AG09319 (cell line): ENCODE measurements at regions not wholly inside any gene's neighbourhood (a gene's known extent, or its start where the extent isn't known, plus 50 kb on each side); places are given as distances from the start of the nearest gene placed in this dataset.

Experiments used
- DNase-seq: peaks from one replicate; pipeline ENCODE4 v3.0.0-alpha.2; 2010; ENCODE audit warnings: low read depth; ENCODE audit errors: extremely low read depth
- TF ChIP-seq, protein P1 (sequence below): IDR thresholded peaks from 2 replicates; pipeline ENCODE4 v1.5.1; 2011; ENCODE audit warnings: low read depth, mild to moderate bottlenecking, inconsistent platforms, low read length, moderate library complexity

DNA sequence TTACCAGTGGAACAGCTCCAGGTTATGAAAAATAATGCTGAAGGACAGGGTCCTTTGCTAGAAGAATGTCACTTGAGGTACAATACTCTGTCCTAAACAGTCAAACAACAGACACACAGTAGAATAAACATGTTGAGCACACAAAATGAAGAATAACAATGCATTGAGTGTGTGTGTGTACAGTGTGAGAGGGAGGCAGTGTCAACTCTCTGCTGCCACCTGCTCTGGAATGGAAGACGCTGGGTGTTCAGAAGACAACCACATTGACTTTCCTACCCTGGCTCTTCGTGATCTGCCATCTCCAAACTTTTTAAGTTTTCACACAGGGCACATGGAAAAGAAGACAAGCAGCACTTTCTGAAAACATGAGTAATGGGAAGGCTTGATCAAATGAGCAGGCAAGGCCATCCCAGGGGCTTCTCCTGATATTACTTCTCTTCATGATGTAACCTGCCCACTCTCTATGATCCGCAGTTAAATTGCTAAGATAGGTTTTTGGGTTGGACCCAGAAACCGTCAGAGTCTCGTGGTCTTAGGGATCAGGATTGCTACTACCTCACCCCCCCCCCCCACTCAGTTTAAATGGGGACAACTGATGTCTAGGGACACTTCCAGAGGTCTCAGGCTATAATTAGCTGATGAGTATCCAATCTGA is 533.2 kb upstream of the TNP1 start:
- no peak for DNase-seq
- TF ChIP-seq, protein P1, sequence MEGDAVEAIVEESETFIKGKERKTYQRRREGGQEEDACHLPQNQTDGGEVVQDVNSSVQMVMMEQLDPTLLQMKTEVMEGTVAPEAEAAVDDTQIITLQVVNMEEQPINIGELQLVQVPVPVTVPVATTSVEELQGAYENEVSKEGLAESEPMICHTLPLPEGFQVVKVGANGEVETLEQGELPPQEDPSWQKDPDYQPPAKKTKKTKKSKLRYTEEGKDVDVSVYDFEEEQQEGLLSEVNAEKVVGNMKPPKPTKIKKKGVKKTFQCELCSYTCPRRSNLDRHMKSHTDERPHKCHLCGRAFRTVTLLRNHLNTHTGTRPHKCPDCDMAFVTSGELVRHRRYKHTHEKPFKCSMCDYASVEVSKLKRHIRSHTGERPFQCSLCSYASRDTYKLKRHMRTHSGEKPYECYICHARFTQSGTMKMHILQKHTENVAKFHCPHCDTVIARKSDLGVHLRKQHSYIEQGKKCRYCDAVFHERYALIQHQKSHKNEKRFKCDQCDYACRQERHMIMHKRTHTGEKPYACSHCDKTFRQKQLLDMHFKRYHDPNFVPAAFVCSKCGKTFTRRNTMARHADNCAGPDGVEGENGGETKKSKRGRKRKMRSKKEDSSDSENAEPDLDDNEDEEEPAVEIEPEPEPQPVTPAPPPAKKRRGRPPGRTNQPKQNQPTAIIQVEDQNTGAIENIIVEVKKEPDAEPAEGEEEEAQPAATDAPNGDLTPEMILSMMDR = no peak

DNA sequence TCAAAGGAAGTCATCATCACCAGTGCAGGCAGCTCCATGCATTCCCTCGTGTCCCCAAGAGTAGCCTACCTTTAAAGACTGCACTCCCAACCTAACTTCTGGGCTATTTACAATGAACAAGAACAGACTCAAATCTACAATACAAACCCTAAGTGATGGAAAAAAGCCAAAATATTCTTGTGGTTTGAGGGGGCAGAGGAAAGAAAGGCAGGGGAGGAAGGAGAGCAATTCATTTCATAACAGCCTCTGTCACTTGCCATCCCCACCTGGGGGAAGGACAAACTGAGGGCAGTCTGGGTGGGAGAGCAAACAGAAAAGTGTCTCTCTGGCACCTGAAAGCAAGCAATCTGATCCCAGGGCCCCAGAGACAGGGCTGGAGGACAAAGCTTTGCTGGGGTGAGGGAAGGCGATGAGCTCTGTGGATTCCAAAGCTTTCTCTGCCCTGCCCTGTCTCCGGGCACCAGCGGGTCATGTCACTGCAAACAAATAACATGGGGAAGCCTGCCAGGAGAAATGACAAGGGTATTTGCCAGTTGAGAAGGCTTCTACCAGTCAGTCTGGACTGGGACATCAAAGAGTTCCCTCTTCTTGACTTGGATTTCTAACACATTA is 528.0 kb upstream of the TNP1 start:
- TF ChIP-seq, protein P1 = no peak
- DNase-seq = no peak

DNA sequence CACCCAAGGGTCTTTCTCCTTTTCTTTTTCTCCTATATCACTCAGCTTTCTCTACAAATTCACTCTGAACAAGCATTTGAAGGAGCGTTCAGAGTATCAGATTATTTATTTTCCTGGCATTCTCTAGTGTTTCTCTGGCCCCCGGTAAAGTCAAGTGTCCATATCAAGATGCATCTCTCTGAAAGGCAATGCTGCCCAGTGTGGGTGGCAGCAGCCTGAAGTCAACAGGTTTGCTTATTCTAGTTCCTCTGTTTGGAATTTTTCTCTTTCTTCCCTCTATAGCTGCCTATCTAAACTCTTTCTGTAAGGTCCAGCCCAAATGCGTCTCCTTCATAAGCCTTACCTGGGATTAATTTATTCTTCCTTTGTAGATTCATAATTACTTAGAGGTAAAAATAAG is 526.2 kb upstream of the TNP1 start:
- TF ChIP-seq, protein P1 = no peak
- no peak for DNase-seq

DNA sequence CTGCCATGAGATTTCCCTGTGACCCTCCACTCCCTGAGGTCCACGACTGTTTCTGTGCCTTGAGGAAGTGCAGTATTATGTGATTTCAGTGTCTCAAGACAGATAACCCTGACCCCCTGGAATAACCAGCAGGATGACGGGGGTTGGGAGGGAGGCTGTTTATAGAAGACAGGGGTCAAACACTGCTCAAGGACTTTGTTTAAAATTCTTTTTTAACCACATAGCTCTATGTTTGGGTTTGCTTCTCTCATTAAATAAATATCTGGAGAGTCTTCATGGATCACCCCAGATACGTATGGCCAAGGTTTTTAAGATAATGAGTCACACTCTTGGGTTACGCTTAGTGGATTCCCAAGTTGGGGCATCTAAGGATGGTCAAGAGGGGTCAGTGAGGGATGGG is 523.8 kb upstream of the TNP1 start:
- no peak for DNase-seq

DNA sequence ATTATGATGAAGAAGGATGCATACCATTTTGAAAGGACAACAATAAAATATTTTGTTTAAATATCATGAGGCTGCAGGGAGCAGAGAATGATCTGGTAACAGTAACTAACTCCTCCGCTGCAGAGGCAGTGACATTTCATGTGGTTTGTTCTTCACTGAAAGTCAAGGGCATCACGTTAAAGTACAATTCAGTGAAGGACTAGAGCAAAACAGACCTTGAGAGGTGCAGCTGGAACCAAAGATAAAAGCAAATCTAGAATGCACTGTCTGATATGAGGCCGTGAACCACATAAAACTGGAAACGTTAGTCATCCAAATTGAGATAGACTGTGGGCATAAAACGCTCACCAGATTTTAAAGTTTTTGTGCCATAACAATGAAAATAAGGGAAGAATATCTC is 522.9 kb upstream of the TNP1 start:
- DNase-seq = no peak
- TF ChIP-seq, protein P1 = no peak

More for the DNA sequence above, 523.8 kb upstream of the TNP1 start:
- TF ChIP-seq, protein P1 = no peak

DNA sequence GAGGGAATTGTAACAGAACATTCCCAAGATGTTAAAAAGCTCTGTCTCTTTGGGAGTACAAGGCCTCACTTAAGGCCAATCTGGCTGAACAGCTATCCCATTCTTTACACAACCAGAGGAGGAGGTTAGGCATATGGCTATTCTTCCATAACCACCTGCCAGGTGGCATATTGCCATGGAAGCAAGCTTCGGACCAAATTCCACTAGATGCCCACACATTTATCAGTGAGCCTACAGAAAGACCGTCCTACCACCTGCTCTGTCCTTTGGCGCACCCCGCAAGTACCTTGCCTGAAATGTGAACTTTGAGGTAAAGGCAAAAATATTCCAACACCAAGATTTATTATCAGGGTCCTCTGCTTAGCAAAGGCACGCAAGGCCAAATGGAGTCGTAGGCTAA is 519.9 kb upstream of the TNP1 start:
- DNase-seq = no peak
- TF ChIP-seq, protein P1 = no peak

DNA sequence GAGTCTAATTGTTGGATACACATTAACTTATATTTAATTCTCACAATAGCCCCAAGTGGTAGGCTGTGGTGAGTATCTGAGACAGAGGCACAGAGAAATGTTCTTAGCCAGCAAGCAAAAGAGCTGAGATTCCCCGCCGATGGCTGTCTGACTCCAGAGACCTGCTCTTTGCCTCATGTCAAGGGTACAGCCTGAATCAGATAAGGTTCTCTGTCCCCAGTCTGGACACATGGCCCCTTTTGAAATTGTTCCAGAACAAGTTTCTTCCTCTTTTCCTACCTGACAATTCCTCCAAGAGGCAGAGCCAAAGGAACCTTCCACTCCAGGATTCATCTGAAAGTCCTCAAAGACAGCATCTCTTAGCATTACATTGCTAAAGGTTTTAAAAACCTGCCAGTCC is 512.9 kb upstream of the TNP1 start:
- TF ChIP-seq, protein P1 = no peak

More for the DNA sequence above, 512.9 kb upstream of the TNP1 start:
- DNase-seq = no peak
